ENCODE measurements at regions not wholly inside any gene's neighbourhood (a gene's known extent, or its start where the extent isn't known, plus 50 kb on each side); places are given as distances from the start of the nearest gene placed in this dataset.

GRCh38 chr3:64818196-64818595, 130.4 kb upstream of the ADAMTS9 start:
- no peak for ATAC-seq
- TF ChIP-seq CTCF (IDR thresholded peaks at IDR 0.05 in 2 of 3, conservative IDR thresholded peaks at IDR 0.05 in 1 of 3; ENCODE audit: borderline replicate concordance in 1 of 3, insufficient read depth in 1 of 3, low read depth in 2 of 3, low read length in 2 of 3) (no peak), POLR2AphosphoS5 (IDR thresholded peaks at IDR 0.05; ENCODE audit: low read depth, low read length) (no peak)
- DNase-seq (ENCODE audit: low read depth, low spot score): no peak
- ChIA-PET CTCF (no interaction called here), POLR2A (no interaction called here), RAD21 (ENCODE audit: low non-redundant PET in 1 of 2, low total read pairs in 2 of 2, uncharacterized antibody in 2 of 2, unreplicated experiment in 2 of 2) (no interaction called here)
- H3K79me2 ChIP-seq (ENCODE audit: insufficient read depth, low read length): no peaks in the 10 kb centered on the region
- no TSS peak for BruUV-seq (replicated peaks)
- no peak overlapping the region for H3K9ac ChIP-seq (ENCODE audit: low read length)
- H3K9me2 ChIP-seq (ENCODE audit: insufficient read depth): no peaks in the 10 kb centered on the region
- peaks cover 14% of the 10 kb centered on the region; the same call in 1 of the 2 replicates for H3K27me3 ChIP-seq (ENCODE audit: insufficient read depth, low read length)
- no peak overlapping the region for H3K4me2 ChIP-seq (ENCODE audit: low read length)
- no peaks in the 10 kb centered on the region for H3K36me3 ChIP-seq (ENCODE audit: control insufficient read depth in 1 of 2, insufficient read depth in 2 of 2, low read length in 2 of 2)
- intact Hi-C loops (cut with micrococcal nuclease): loop anchor here (10.0 kb wide), 1 partner anchor 63 kb away; no protein-coding TSS in a partner anchor
- no peaks in the 10 kb centered on the region for H3K9me3 ChIP-seq (ENCODE audit: control insufficient read depth in 1 of 2, insufficient read depth in 1 of 2, low read depth in 1 of 2, low read length in 2 of 2)
- H3K4me1 ChIP-seq (ENCODE audit: control insufficient read depth in 1 of 2, insufficient read depth in 2 of 2, low read length in 2 of 2): no peaks in the 10 kb centered on the region
- H2AFZ ChIP-seq (ENCODE audit: low read depth, low read length, poor library complexity, severe bottlenecking): no peak overlapping the region
- no peak overlapping the region for H3K4me3 ChIP-seq (replicated peaks in 1 of 2; ENCODE audit: low read depth in 1 of 2, low read length in 2 of 2)
- no peaks in the 10 kb centered on the region for H4K20me1 ChIP-seq (ENCODE audit: insufficient read depth)
- H3K27ac ChIP-seq (ENCODE audit: low read depth, low read length): no peak overlapping the region

GRCh38 chr3:64816355-64816754, 128.6 kb upstream of the ADAMTS9 start:
- ChIA-PET POLR2A (no interaction called here), CTCF (no interaction called here), RAD21 (ENCODE audit: low non-redundant PET in 1 of 2, low total read pairs in 2 of 2, uncharacterized antibody in 2 of 2, unreplicated experiment in 2 of 2) (no interaction called here)
- Histone ChIP-seq H4K20me1 (ENCODE audit: insufficient read depth) (no peaks in the 10 kb centered on the region), H2AFZ (ENCODE audit: low read depth, low read length, poor library complexity, severe bottlenecking) (no peak overlapping the region), H3K9me3 (ENCODE audit: control insufficient read depth in 1 of 2, insufficient read depth in 1 of 2, low read depth in 1 of 2, low read length in 2 of 2) (no peaks in the 10 kb centered on the region), H3K4me1 (ENCODE audit: control insufficient read depth in 1 of 2, insufficient read depth in 2 of 2, low read length in 2 of 2) (no peaks in the 10 kb centered on the region), H3K9me2 (ENCODE audit: insufficient read depth) (no peaks in the 10 kb centered on the region), H3K36me3 (ENCODE audit: control insufficient read depth in 1 of 2, insufficient read depth in 2 of 2, low read length in 2 of 2) (no peaks in the 10 kb centered on the region), H3K27ac (ENCODE audit: low read depth, low read length) (no peak overlapping the region), H3K27me3 (ENCODE audit: insufficient read depth, low read length) (peaks cover 14% of the 10 kb centered on the region; the same call in 1 of the 2 replicates), H3K4me3 (replicated peaks in 1 of 2; ENCODE audit: low read depth in 1 of 2, low read length in 2 of 2) (no peak overlapping the region), H3K4me2 (ENCODE audit: low read length) (no peak overlapping the region), H3K9ac (ENCODE audit: low read length) (no peak overlapping the region), H3K79me2 (ENCODE audit: insufficient read depth, low read length) (no peaks in the 10 kb centered on the region)
- no peak for DNase-seq (ENCODE audit: low read depth, low spot score)
- no peak for ATAC-seq
- no TSS peak for BruUV-seq (replicated peaks)
- no peak for TF ChIP-seq EZH2 (IDR thresholded peaks at IDR 0.05)
- TF ChIP-seq JUND (IDR thresholded peaks at IDR 0.05): no peak
- intact Hi-C loops (cut with micrococcal nuclease): loop anchor here (10.0 kb wide), 1 partner anchor 62 kb away; no protein-coding TSS in a partner anchor
